K562 (cell line): ENCODE measurements at regions not wholly inside any gene's neighbourhood (a gene's known extent, or its start where the extent isn't known, plus 50 kb on each side); places are given as distances from the start of the nearest gene placed in this dataset.

Experiments
- ATAC-seq: fragments of 200-7000 bp; cut with Tn5 transposase; 3 replicates; pipeline ENCODE4 v1.9.1; 2020; ENCODE audit warnings: moderate library complexity
- BruUV-seq: library from RNA; stranded (reverse); fragments of 400-500 nt; replicated peaks from 2 replicates; lab custom pipeline; 2021; lab: Mats Ljungman, UMichigan
- CTCF ChIA-PET: fragments of 300-600 bp; formaldehyde crosslinking; extraction: SDS; loops from one replicate; lab custom pipeline; 2021; ENCODE audit warnings: low intra/inter-chr PET ratio; lab: Yijun Ruan, JAX
- POLR2A ChIA-PET: fragments of 300-600, 350-650 bp; sonication (Branson Sonifier 250); formaldehyde crosslinking; extraction: SDS; loops from one replicate; lab custom pipeline; 2021; ENCODE audit warnings: antibody characterized with exemption, inconsistent platforms; lab: Yijun Ruan, JAX
- DNase-seq, 4 experiments: peaks; one replicate each; pipeline versions ENCODE4 v3.0.0 to v3.0.0-alpha.2; 2011 to 2018; ENCODE audit warnings: low spot score in 3 of 4, mixed read lengths in 3 of 4; ENCODE audit errors: extremely low read depth in 1 of 4
- FAIRE-seq: peaks from 2 replicates; lab custom pipeline; 2011; peaks lifted over from hg19 to GRCh38; lab: Jason Lieb, UNC
- H2AFZ ChIP-seq: 2 replicates; pipeline ENCODE4 v1.6.0; 2011; ENCODE audit warnings: low read depth, low read length, control low read depth, inconsistent platforms
- H3K27ac ChIP-seq: fragments of 200-600 bp; 3 replicates; pipeline ENCODE4 v1.8.0; 2011; ENCODE audit warnings: low read depth, mild to moderate bottlenecking, control low read depth, inconsistent platforms, low read length, moderate library complexity, mixed read lengths; ENCODE audit errors: extremely low read depth
- H3K27me3 ChIP-seq, 2 experiments: fragments of 300-600 bp in 1 of 2; 2 replicates in 1 of 2; 3 replicates in 1 of 2; pipeline versions ENCODE4 v1.6.0 to v1.8.0; 2011; ENCODE audit warnings: inconsistent platforms in 2 of 2, low read length in 2 of 2, mild to moderate bottlenecking in 1 of 2, mixed read lengths in 1 of 2, moderate library complexity in 1 of 2; ENCODE audit not compliant: control insufficient read depth in 2 of 2, insufficient read depth in 2 of 2
- H3K36me3 ChIP-seq: fragments of 300-600 bp; 3 replicates; pipeline ENCODE4 v1.8.0; 2011; ENCODE audit warnings: mild to moderate bottlenecking, low read length, inconsistent platforms; ENCODE audit not compliant: control insufficient read depth, insufficient read depth
- H3K4me1 ChIP-seq, 2 experiments: fragments of 200-600 bp in 1 of 2; replicated peaks in 1 of 2; 2 replicates in 1 of 2; 3 replicates in 1 of 2; pipeline versions ENCODE4 v1.5.1 to v1.8.0; 2011; ENCODE audit warnings: inconsistent platforms in 2 of 2, low read length in 2 of 2, mild to moderate bottlenecking in 1 of 2, mixed read lengths in 1 of 2, moderate library complexity in 1 of 2; ENCODE audit not compliant: control insufficient read depth in 2 of 2, insufficient read depth in 2 of 2
- H3K4me2 ChIP-seq: 2 replicates; pipeline ENCODE4 v1.6.1; 2011; ENCODE audit warnings: low read length, control low read depth, inconsistent platforms, mixed read lengths; ENCODE audit not compliant: insufficient read depth
- H3K4me3 ChIP-seq: fragments of 200-600 bp; sonication (generic), shearing (Covaris generic); 2 replicates; pipeline ENCODE4 v1.5.1; 2016; ENCODE audit warnings: control low read depth, inconsistent platforms
- H3K79me2 ChIP-seq: fragments of 200-600 bp; 3 replicates; pipeline ENCODE4 v1.8.0; 2011; ENCODE audit warnings: low read length, inconsistent platforms; ENCODE audit not compliant: control insufficient read depth, insufficient read depth
- H3K9ac ChIP-seq, 2 experiments: 2 replicates each; pipeline versions ENCODE4 v1.6.0 to v1.6.1; 2011; ENCODE audit warnings: low read depth in 2 of 2, low read length in 2 of 2, control low read depth in 1 of 2, inconsistent platforms in 1 of 2, mild to moderate bottlenecking in 1 of 2, mixed read lengths in 1 of 2; ENCODE audit not compliant: insufficient read depth in 1 of 2
- H3K9me1 ChIP-seq: one replicate; pipeline ENCODE4 v1.6.0; 2011; ENCODE audit warnings: inconsistent platforms, mild to moderate bottlenecking, low read length, moderate library complexity; ENCODE audit not compliant: control insufficient read depth, insufficient read depth
- H3K9me3 ChIP-seq: replicated peaks from 2 replicates; pipeline ENCODE4 v1.5.1; 2011; ENCODE audit warnings: low read depth, low read length, inconsistent platforms; ENCODE audit not compliant: control insufficient read depth, insufficient read depth
- H4K20me1 ChIP-seq: replicated peaks from 2 replicates; pipeline ENCODE4 v1.6.1; 2011; ENCODE audit warnings: low read length, inconsistent platforms, mixed read lengths; ENCODE audit not compliant: control insufficient read depth, insufficient read depth
- EHMT2 ChIP-seq: fragments of 450-650 bp; IDR thresholded peaks from 2 replicates; pipeline ENCODE4 v1.6.1; 2018; ENCODE audit warnings: antibody characterized with exemption
- MIER1 ChIP-seq: fragments of 450-650 bp; IDR thresholded peaks from 2 replicates; pipeline ENCODE4 v1.6.1; 2016; ENCODE audit warnings: antibody characterized with exemption, mild to moderate bottlenecking, low read depth
- WGBS: fragments of 100-300 bp; shearing (Covaris generic); methylation state at CpG from one replicate; pipeline ENCODE4 v1.1.6; 2016; ENCODE audit warnings: low coverage, mixed read lengths; ENCODE audit not compliant: insufficient coverage; ENCODE audit errors: missing lambda C conversion rate; 5-methylcytosine and 5-hydroxymethylcytosine counted together
- in situ Hi-C: fragments of 300-500 bp; cut with MboI; formaldehyde crosslinking; loops from 4 replicates; pipeline ENCODE4 v1.15.0; 2018; ENCODE audit warnings: inconsistent platforms, mixed read lengths
- intact Hi-C: fragments of 100-400 bp; cut with micrococcal nuclease; formaldehyde crosslinking; loops from 2 replicates; pipeline ENCODE4 v1.14.2; 2022
- TF ChIP-seq, protein P1 (sequence below), 2 experiments: fragments of 450-650 bp; formaldehyde crosslinking in 1 of 2; IDR thresholded peaks; 2 replicates each; pipeline versions ENCODE4 v1.4.0 to v1.6.1; 2014 to 2020; ENCODE audit warnings: mild to moderate bottlenecking in 2 of 2, borderline replicate concordance in 1 of 2, low read depth in 1 of 2
- TF ChIP-seq, protein P2 (sequence below): fragments of 450-650 bp; IDR thresholded peaks from 2 replicates; pipeline ENCODE4 v1.7.0; 2016; ENCODE audit warnings: borderline replicate concordance

DNA sequence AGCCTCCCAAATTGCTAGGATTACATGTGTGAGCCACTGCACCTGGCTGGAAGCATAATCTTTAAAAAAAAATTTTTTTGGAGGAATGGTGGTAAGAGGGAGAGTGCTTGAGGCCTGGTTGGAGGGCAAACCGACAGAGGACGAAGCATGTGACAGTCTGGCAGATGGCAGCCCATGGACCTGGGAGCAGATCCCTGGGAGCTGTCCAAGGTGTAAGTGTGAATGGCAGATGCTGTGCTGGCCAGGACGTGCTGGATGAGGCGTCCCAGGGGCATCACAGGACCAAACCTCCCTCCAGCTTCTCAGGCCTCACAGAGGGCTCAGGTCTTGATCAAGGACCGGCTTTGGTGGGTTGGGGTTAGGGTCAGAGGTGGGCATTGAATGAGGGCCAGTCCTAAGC lies 128.4 kb upstream of the NCOR2 start:
- Histone ChIP-seq H3K4me1 (peaks cover 0 to 3% of the 10 kb centered on the region in 2 experiments; a peak in 2 of 5 replicates), H2AFZ (no peak overlapping the region), H3K27me3 (peaks cover 41 to 86% of the 10 kb centered on the region in 2 experiments), H3K9ac (no peak overlapping the region), H3K4me3 (no peak overlapping the region), H3K9me3 (no peaks in the 10 kb centered on the region), H3K36me3 (no peaks in the 10 kb centered on the region), H3K27ac (no peak overlapping the region), H3K9me1 (no peaks in the 10 kb centered on the region), H3K4me2 (no peak overlapping the region), H4K20me1 (peaks cover 5% of the 10 kb centered on the region; the same call in 1 of the 2 replicates), H3K79me2 (no peaks in the 10 kb centered on the region)
- no TSS peak for BruUV-seq
- POLR2A ChIA-PET: interaction anchor here (0.7 kb wide), 1 partner anchor 10 kb away, joined by 3 read pairs; no protein-coding TSS in a partner anchor
- ATAC-seq (peak; percentile 52; the same call in 1 of the 3 replicates), DNase-seq (no peak), FAIRE-seq (no peak)
- CTCF ChIA-PET: no interaction called here
- TF ChIP-seq, protein P1, sequence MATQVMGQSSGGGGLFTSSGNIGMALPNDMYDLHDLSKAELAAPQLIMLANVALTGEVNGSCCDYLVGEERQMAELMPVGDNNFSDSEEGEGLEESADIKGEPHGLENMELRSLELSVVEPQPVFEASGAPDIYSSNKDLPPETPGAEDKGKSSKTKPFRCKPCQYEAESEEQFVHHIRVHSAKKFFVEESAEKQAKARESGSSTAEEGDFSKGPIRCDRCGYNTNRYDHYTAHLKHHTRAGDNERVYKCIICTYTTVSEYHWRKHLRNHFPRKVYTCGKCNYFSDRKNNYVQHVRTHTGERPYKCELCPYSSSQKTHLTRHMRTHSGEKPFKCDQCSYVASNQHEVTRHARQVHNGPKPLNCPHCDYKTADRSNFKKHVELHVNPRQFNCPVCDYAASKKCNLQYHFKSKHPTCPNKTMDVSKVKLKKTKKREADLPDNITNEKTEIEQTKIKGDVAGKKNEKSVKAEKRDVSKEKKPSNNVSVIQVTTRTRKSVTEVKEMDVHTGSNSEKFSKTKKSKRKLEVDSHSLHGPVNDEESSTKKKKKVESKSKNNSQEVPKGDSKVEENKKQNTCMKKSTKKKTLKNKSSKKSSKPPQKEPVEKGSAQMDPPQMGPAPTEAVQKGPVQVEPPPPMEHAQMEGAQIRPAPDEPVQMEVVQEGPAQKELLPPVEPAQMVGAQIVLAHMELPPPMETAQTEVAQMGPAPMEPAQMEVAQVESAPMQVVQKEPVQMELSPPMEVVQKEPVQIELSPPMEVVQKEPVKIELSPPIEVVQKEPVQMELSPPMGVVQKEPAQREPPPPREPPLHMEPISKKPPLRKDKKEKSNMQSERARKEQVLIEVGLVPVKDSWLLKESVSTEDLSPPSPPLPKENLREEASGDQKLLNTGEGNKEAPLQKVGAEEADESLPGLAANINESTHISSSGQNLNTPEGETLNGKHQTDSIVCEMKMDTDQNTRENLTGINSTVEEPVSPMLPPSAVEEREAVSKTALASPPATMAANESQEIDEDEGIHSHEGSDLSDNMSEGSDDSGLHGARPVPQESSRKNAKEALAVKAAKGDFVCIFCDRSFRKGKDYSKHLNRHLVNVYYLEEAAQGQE (IDR thresholded peaks at IDR 0.05; ENCODE audit: borderline replicate concordance): peak; percentile 91
- TF ChIP-seq, protein P1 (CRISPR knock-in tag; IDR thresholded peaks at IDR 0.05; ENCODE audit: low read depth): peak; percentile 78; the same call in 1 of the 2 replicates
- TF ChIP-seq MIER1 (peak; percentile 58; the same call in 1 of the 2 replicates), EHMT2 (peak; percentile 70; the same call in 1 of the 2 replicates)
- TF ChIP-seq, protein P2, sequence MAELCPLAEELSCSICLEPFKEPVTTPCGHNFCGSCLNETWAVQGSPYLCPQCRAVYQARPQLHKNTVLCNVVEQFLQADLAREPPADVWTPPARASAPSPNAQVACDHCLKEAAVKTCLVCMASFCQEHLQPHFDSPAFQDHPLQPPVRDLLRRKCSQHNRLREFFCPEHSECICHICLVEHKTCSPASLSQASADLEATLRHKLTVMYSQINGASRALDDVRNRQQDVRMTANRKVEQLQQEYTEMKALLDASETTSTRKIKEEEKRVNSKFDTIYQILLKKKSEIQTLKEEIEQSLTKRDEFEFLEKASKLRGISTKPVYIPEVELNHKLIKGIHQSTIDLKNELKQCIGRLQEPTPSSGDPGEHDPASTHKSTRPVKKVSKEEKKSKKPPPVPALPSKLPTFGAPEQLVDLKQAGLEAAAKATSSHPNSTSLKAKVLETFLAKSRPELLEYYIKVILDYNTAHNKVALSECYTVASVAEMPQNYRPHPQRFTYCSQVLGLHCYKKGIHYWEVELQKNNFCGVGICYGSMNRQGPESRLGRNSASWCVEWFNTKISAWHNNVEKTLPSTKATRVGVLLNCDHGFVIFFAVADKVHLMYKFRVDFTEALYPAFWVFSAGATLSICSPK: no peak
- intact Hi-C loops (no loop called here), in situ Hi-C loops (no loop called here)
- WGBS: 0% methylated on average over 5 of the region's 5 CpGs
